MM.1S (cell line): ENCODE measurements at regions not wholly inside any gene's neighbourhood (a gene's known extent, or its start where the extent isn't known, plus 50 kb on each side); places are given as distances from the start of the nearest gene placed in this dataset.

ENCODE experiments used
- EZH2phosphoT487 ChIP-seq: fragments of 300-600 bp; sonication (generic); IDR thresholded peaks from 2 replicates; pipeline ENCODE4 v1.6.1; 2018; ENCODE audit warnings: antibody characterized with exemption, low read length
- TF ChIP-seq, protein P1 (sequence below): fragments of 300-600 bp; sonication (generic); IDR thresholded peaks from 2 replicates; pipeline ENCODE4 v1.5.1; 2016; ENCODE audit warnings: antibody characterized with exemption, low read length, mixed read lengths

DNA sequence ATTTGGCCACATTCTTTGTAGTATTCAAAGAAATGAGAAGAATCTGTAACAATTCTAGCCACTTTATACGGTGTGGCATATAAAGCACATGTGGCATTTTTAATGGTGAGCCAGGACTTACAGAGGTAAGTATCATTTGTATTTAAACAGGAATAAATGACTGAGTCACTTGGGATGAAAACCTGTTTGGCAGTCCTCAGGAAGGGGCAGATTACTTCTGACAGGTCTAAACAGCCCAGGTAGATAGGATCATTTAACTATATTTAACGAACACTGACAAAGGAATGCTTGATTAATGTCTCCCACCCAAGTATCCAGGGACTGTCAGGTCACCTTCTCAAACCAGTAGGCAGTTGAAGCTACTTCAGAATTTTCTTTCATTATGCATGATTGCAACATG, 241.5 kb upstream of the SATB1 start:
- TF ChIP-seq, protein P1, sequence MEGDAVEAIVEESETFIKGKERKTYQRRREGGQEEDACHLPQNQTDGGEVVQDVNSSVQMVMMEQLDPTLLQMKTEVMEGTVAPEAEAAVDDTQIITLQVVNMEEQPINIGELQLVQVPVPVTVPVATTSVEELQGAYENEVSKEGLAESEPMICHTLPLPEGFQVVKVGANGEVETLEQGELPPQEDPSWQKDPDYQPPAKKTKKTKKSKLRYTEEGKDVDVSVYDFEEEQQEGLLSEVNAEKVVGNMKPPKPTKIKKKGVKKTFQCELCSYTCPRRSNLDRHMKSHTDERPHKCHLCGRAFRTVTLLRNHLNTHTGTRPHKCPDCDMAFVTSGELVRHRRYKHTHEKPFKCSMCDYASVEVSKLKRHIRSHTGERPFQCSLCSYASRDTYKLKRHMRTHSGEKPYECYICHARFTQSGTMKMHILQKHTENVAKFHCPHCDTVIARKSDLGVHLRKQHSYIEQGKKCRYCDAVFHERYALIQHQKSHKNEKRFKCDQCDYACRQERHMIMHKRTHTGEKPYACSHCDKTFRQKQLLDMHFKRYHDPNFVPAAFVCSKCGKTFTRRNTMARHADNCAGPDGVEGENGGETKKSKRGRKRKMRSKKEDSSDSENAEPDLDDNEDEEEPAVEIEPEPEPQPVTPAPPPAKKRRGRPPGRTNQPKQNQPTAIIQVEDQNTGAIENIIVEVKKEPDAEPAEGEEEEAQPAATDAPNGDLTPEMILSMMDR: no peak
- TF ChIP-seq EZH2phosphoT487: no peak
